ENCODE measurements at regions not wholly inside any gene's neighbourhood (a gene's known extent, or its start where the extent isn't known, plus 50 kb on each side); places are given as distances from the start of the nearest gene placed in this dataset.

DNA sequence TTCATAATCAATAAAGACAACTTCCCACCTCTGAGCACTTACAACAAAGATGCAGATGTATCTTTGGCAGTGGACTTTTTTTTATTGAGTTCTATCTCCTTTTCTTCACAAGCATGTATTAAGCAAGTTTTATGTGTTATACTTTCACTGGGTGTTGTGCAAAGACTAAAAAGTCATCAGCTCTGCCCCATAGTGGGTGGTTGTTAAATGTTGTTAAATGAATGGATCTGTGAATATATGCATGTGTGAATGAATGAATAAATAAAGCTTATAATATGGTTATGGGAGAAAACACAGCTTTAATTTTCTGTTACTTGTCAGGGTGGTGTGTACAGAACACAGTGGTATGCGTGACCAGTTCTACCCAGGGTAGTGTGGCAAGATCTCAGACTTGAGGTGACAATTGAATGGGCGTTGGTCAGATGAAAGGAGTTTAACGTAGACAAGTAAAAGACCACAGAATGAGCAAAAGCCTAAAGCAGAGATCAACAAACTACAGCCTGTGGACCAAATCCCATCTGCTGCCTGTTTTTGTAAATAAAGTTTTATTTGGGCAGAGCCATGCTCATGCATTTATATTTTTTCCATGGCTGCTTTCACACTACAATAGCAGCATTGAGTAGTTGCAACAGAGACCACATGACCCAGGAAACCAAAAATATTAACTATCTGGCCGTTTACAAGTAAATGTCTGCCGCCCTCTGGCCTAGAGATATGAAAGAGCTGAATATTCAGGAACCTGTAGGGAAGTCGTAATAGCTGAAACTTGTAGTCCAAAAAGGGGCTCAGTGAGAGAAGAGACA, 207.4 kb upstream of the EEA1 start:
- no peak for DNase-seq
- no peaks in the 10 kb centered on the region for H3K36me3 ChIP-seq
- no peak overlapping the region for H3K27ac ChIP-seq
- no peaks in the 10 kb centered on the region for H3K27me3 ChIP-seq
- H3K4me3 ChIP-seq: no peak overlapping the region
- peaks cover 5% of the 10 kb centered on the region for H3K4me1 ChIP-seq
- no peaks in the 10 kb centered on the region for H3K9me3 ChIP-seq
- intact Hi-C loops (cut with DNase I): no loop called here
- H3K9ac ChIP-seq (ENCODE audit: low read depth in 2 of 2, low read length in 2 of 2): no peak overlapping the region
- TF ChIP-seq, protein P1, sequence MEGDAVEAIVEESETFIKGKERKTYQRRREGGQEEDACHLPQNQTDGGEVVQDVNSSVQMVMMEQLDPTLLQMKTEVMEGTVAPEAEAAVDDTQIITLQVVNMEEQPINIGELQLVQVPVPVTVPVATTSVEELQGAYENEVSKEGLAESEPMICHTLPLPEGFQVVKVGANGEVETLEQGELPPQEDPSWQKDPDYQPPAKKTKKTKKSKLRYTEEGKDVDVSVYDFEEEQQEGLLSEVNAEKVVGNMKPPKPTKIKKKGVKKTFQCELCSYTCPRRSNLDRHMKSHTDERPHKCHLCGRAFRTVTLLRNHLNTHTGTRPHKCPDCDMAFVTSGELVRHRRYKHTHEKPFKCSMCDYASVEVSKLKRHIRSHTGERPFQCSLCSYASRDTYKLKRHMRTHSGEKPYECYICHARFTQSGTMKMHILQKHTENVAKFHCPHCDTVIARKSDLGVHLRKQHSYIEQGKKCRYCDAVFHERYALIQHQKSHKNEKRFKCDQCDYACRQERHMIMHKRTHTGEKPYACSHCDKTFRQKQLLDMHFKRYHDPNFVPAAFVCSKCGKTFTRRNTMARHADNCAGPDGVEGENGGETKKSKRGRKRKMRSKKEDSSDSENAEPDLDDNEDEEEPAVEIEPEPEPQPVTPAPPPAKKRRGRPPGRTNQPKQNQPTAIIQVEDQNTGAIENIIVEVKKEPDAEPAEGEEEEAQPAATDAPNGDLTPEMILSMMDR (IDR thresholded peaks at IDR 0.05): no peak

- H3K27ac ChIP-seq: no peak overlapping the region
- no peak overlapping the region for H3K4me3 ChIP-seq
- no peaks in the 10 kb centered on the region for H3K27me3 ChIP-seq
- no peaks in the 10 kb centered on the region for H3K36me3 ChIP-seq
- no peak for DNase-seq
- peaks cover 5% of the 10 kb centered on the region for H3K4me1 ChIP-seq
- intact Hi-C loops (cut with DNase I): no loop called here
- H3K9me3 ChIP-seq: no peaks in the 10 kb centered on the region
- TF ChIP-seq, protein P1 (IDR thresholded peaks at IDR 0.05): no peak
- H3K9ac ChIP-seq (ENCODE audit: low read depth in 2 of 2, low read length in 2 of 2): no peak overlapping the region
Measured at GRCh38 chr12:93137656-93138612, 208.8 kb upstream of the EEA1 start.

DNA sequence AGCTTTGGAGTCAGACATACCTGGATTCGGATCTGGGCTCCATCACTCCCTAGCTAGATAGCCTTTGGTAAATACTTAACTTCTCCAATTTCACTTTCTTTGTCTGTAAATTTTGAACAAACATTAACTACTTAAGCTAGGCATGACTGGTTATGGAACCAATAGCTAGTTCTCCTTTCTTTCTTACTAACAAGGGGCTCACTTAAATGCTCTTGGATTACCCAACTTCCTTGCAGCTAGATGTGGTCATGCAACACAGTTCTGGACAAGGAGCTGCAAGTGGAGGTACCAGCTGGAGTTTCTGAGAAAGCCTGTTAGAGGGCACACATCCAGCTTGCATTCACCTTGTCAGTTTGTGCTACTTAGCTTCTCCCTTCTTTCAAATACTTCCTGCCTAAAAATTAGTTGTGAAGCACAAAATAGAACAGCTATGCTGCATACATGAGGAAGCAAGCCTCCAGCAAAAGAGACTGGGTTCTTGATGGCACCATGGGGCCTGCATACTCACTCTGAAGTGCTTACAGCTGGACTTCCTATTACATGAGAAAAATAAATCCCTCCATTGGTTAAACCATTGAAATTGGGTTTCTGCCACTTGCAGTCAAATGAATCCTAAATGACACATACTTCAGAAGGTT, 210.1 kb upstream of the EEA1 start:
- H3K4me1 ChIP-seq: peaks cover 5% of the 10 kb centered on the region
- TF ChIP-seq, protein P1 (IDR thresholded peaks at IDR 0.05): no peak
- no peak overlapping the region for H3K9ac ChIP-seq (ENCODE audit: low read depth in 2 of 2, low read length in 2 of 2)
- H3K27me3 ChIP-seq: no peaks in the 10 kb centered on the region
- H3K27ac ChIP-seq: no peak overlapping the region
- intact Hi-C loops (cut with DNase I): no loop called here
- no peak for DNase-seq
- H3K9me3 ChIP-seq: no peaks in the 10 kb centered on the region
- H3K4me3 ChIP-seq: no peak overlapping the region
- no peaks in the 10 kb centered on the region for H3K36me3 ChIP-seq

- TF ChIP-seq, protein P1 (IDR thresholded peaks at IDR 0.05): no peak
- H3K27ac ChIP-seq: no peak overlapping the region
- no peaks in the 10 kb centered on the region for H3K9me3 ChIP-seq
- H3K4me3 ChIP-seq: no peak overlapping the region
- peaks cover 2% of the 10 kb centered on the region for H3K4me1 ChIP-seq
- H3K36me3 ChIP-seq: no peaks in the 10 kb centered on the region
- no peak for DNase-seq
- H3K27me3 ChIP-seq: no peaks in the 10 kb centered on the region
- no peak overlapping the region for H3K9ac ChIP-seq (ENCODE audit: low read depth in 2 of 2, low read length in 2 of 2)
- intact Hi-C loops (cut with DNase I): no loop called here
Measured at GRCh38 chr12:93140325-93140724, 211.2 kb upstream of the EEA1 start.

DNA sequence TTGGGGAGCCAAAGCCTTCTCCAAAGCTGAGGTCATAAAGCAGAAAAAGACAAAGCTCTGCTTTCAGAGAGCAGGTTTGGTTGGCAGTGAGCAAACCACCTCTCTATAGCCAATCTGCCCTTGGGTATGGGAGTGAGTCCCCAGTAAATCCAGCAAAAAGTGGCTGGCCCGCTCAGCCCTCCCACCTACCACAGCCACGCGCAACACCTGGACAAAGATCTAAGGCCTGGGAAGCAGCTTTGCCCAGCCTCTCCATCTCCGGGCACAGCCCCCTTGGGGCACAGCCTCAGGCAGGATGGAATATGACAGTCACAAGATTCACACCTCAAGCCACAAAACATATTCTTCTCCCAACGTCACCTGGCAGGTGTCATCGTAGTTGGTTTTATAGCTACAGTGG, 211.7 kb upstream of the EEA1 start:
- no peak for DNase-seq

More for the DNA sequence above, 211.7 kb upstream of the EEA1 start:
- TF ChIP-seq, protein P1 (IDR thresholded peaks at IDR 0.05): no peak
- intact Hi-C loops (cut with DNase I): no loop called here
- no peaks in the 10 kb centered on the region for H3K27me3 ChIP-seq
- no peaks in the 10 kb centered on the region for H3K36me3 ChIP-seq
- H3K9me3 ChIP-seq: no peaks in the 10 kb centered on the region
- H3K27ac ChIP-seq: no peak overlapping the region
- no peak overlapping the region for H3K9ac ChIP-seq (ENCODE audit: low read depth in 2 of 2, low read length in 2 of 2)
- no peak overlapping the region for H3K4me3 ChIP-seq
- H3K4me1 ChIP-seq: no peaks in the 10 kb centered on the region
